ENCODE measurements at regions not wholly inside any gene's neighbourhood (a gene's known extent, or its start where the extent isn't known, plus 50 kb on each side); places are given as distances from the start of the nearest gene placed in this dataset.

- peaks cover 75% of the 10 kb centered on the region for H3K27me3 Mint-ChIP-seq
- H3K9me3 Mint-ChIP-seq = no peaks in the 10 kb centered on the region
- H3K36me3 Mint-ChIP-seq = no peaks in the 10 kb centered on the region
- no peak overlapping the region for H3K27ac Mint-ChIP-seq
- ATAC-seq = no peak
- no peaks in the 10 kb centered on the region for H3K4me1 Mint-ChIP-seq
- no peak overlapping the region for H3K4me3 Mint-ChIP-seq
Observed at GRCh38 chr14:103220982-103221641, 97.9 kb downstream of the TNFAIP2 start.

GRCh38 chr14:103221781-103222358, 98.6 kb downstream of the TNFAIP2 start:
- Mint-ChIP-seq H3K4me3 (no peak overlapping the region), H3K36me3 (no peaks in the 10 kb centered on the region), H3K4me1 (no peaks in the 10 kb centered on the region), H3K9me3 (no peaks in the 10 kb centered on the region), H3K27ac (no peak overlapping the region), H3K27me3 (peaks cover 77% of the 10 kb centered on the region)
- ATAC-seq = no peak

- no peaks in the 10 kb centered on the region for H3K9me3 Mint-ChIP-seq
- no peak overlapping the region for H3K27ac Mint-ChIP-seq
- peaks cover 87% of the 10 kb centered on the region for H3K27me3 Mint-ChIP-seq
- no peak for ATAC-seq
- no peak overlapping the region for H3K4me3 Mint-ChIP-seq
- no peaks in the 10 kb centered on the region for H3K4me1 Mint-ChIP-seq
- no peaks in the 10 kb centered on the region for H3K36me3 Mint-ChIP-seq
Observed at GRCh38 chr14:103223818-103224352, 100.6 kb downstream of the TNFAIP2 start.

DNA sequence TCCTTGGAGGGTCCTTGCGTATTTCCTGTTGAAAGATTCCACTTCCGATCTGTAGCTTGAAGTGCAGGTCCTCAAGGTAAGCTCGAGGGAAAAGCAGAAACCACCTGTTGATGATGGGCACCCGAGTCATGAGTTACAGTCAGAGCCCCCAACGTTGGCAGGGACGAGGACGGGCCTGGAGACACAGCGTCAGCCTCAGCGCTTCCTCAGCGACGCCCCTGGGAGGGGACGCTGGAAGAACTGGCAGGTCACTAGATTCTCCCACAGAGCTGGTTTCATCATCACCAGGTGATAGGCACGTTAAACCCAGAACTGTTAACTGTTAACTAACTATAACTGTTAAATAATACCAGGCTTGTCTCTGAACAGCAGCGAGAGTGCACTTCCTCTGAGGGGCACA, 101.8 kb downstream of the TNFAIP2 start:
- Mint-ChIP-seq H3K9me3 (no peaks in the 10 kb centered on the region), H3K27me3 (peaks cover 87% of the 10 kb centered on the region), H3K4me1 (no peaks in the 10 kb centered on the region), H3K27ac (no peak overlapping the region), H3K36me3 (no peaks in the 10 kb centered on the region), H3K4me3 (no peak overlapping the region)
- ATAC-seq = no peak

GRCh38 chr14:103225476-103225875, 102.2 kb downstream of the TNFAIP2 start:
- Mint-ChIP-seq H3K4me1 (no peaks in the 10 kb centered on the region), H3K36me3 (no peaks in the 10 kb centered on the region), H3K9me3 (no peaks in the 10 kb centered on the region), H3K27me3 (peaks cover 88% of the 10 kb centered on the region), H3K27ac (no peak overlapping the region), H3K4me3 (no peak overlapping the region)
- ATAC-seq = no peak

DNA sequence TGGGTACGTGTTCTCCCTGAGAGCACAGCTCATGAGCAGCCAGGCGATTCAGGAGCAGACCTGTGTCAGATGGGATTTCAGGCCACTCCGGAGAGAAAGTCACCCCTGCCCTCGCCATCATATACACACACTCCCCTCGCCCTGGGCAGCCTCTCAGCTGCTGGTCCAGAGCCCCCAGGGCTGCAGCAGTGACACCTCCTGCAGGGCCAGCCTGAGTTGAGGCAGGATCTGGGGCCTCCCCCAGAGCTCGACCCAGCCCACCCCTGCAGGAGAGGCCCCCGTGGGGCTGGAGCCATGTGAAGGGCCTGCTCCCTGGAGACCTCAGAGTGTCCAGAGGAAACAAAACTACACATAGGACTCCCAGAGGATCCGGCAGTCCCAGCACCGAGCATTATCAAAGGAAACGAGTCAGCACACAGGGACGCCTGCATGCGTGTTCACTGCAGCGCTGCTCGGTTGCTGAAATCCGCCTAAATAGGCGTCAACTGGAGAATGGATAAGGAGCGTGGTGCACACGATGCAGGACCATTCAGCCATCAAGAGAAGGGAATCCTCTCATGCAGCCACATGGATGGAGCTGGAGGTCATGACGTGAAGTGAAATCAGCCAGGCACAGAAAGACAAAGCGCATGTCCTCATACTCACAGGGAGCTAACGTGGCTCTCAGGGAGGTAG, 104.0 kb downstream of the TNFAIP2 start:
- Mint-ChIP-seq H3K36me3 (no peaks in the 10 kb centered on the region), H3K27ac (no peak overlapping the region), H3K9me3 (no peaks in the 10 kb centered on the region), H3K27me3 (peaks cover 85% of the 10 kb centered on the region), H3K4me3 (no peak overlapping the region), H3K4me1 (no peaks in the 10 kb centered on the region)
- no peak for ATAC-seq

GRCh38 chr14:103228076-103228806, 105.0 kb downstream of the TNFAIP2 start:
- Mint-ChIP-seq H3K9me3 (no peaks in the 10 kb centered on the region), H3K4me1 (no peaks in the 10 kb centered on the region), H3K27ac (no peak overlapping the region), H3K36me3 (no peaks in the 10 kb centered on the region), H3K4me3 (no peak overlapping the region), H3K27me3 (peaks cover 75% of the 10 kb centered on the region)
- no peak for ATAC-seq

DNA sequence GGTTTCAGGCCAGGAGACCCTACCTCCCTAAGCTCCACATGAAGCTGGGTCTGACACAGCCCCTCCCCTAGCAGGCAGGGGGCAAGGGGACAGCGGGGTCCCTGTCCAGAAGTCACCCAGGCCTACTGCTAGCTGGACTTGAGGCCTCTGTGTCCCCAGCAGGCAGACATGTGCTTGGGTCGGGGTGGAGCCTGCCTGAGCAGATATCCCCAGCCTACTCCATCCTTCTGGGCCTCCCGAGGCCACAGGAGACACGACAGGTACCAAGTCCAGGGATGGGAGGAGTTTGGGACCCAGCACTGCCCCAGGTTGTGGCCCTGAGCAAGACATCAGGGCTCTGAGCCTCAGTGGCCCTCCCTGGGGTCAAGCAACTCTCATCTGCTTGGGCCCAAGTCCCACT, 105.2 kb upstream of the EIF5 start:
- Mint-ChIP-seq H3K27me3 (peaks cover 75% of the 10 kb centered on the region), H3K36me3 (no peaks in the 10 kb centered on the region), H3K9me3 (no peaks in the 10 kb centered on the region), H3K27ac (no peak overlapping the region), H3K4me1 (no peaks in the 10 kb centered on the region), H3K4me3 (no peak overlapping the region)
- no peak for ATAC-seq

- H3K27me3 Mint-ChIP-seq = peaks cover 71% of the 10 kb centered on the region
- no peaks in the 10 kb centered on the region for H3K9me3 Mint-ChIP-seq
Observed at GRCh38 chr14:103230021-103230420, 104.0 kb upstream of the EIF5 start.

GRCh38 chr14:103230658-103231334, 103.2 kb upstream of the EIF5 start:
- Mint-ChIP-seq H3K4me1 (no peaks in the 10 kb centered on the region), H3K4me3 (no peak overlapping the region), H3K27me3 (peaks cover 76% of the 10 kb centered on the region), H3K9me3 (no peaks in the 10 kb centered on the region), H3K36me3 (no peaks in the 10 kb centered on the region), H3K27ac (no peak overlapping the region)
- ATAC-seq = no peak

More at GRCh38 chr14:103230021-103230420, 104.0 kb upstream of the EIF5 start:
- no peak overlapping the region for H3K4me3 Mint-ChIP-seq
- H3K27ac Mint-ChIP-seq = no peak overlapping the region
- no peaks in the 10 kb centered on the region for H3K36me3 Mint-ChIP-seq
- ATAC-seq = no peak
- no peaks in the 10 kb centered on the region for H3K4me1 Mint-ChIP-seq

GRCh38 chr14:103231376-103232019, 102.5 kb upstream of the EIF5 start:
- Mint-ChIP-seq H3K36me3 (no peaks in the 10 kb centered on the region), H3K4me1 (no peaks in the 10 kb centered on the region), H3K9me3 (peaks cover 4% of the 10 kb centered on the region), H3K27me3 (peaks cover 76% of the 10 kb centered on the region), H3K4me3 (no peak overlapping the region), H3K27ac (no peak overlapping the region)
- ATAC-seq = no peak

GRCh38 chr14:103232031-103232808, 101.8 kb upstream of the EIF5 start:
- Mint-ChIP-seq H3K4me1 (no peaks in the 10 kb centered on the region), H3K27me3 (peaks cover 69% of the 10 kb centered on the region)
- no peak for ATAC-seq

DNA sequence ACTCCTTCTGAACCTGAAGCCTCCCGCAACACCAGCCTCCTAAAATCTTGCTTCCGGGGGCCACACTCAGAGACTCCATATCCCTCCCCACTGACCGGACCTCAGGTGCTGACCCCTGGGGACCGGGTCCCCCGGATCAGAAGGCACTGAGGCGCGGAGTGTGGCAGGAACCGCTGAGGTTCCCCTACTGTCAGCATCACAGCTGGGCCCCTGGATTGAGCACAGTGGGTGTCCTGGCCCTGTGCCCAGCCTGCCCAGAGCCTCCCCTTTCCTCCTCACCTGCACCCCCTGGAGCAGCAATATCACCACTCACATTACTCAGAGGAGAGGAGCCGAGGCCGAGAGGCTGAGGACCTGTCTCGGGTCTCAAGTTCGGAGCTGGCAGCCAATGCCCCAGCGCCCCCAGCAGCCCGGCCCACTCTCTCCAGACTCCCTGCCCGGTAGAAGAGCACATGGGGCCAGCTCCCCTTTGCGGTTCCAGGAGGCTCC, 101.2 kb upstream of the EIF5 start:
- peaks cover 62% of the 10 kb centered on the region for H3K27me3 Mint-ChIP-seq

More at GRCh38 chr14:103232031-103232808, 101.8 kb upstream of the EIF5 start:
- no peaks in the 10 kb centered on the region for H3K36me3 Mint-ChIP-seq
- H3K27ac Mint-ChIP-seq = no peak overlapping the region
- H3K4me3 Mint-ChIP-seq = no peak overlapping the region
- H3K9me3 Mint-ChIP-seq = peaks cover 5% of the 10 kb centered on the region

GRCh38 chr14:103233328-103233727, 100.7 kb upstream of the EIF5 start:
- no peaks in the 10 kb centered on the region for H3K36me3 Mint-ChIP-seq
- H3K4me1 Mint-ChIP-seq = no peaks in the 10 kb centered on the region
- peaks cover 58% of the 10 kb centered on the region for H3K27me3 Mint-ChIP-seq
- no peak overlapping the region for H3K27ac Mint-ChIP-seq
- ATAC-seq = no peak
- H3K9me3 Mint-ChIP-seq = peaks cover 9% of the 10 kb centered on the region
- no peak overlapping the region for H3K4me3 Mint-ChIP-seq

More for the DNA sequence above, 101.2 kb upstream of the EIF5 start:
- no peaks in the 10 kb centered on the region for H3K36me3 Mint-ChIP-seq
- no peak overlapping the region for H3K27ac Mint-ChIP-seq
- no peaks in the 10 kb centered on the region for H3K4me1 Mint-ChIP-seq
- peaks cover 7% of the 10 kb centered on the region for H3K9me3 Mint-ChIP-seq
- no peak overlapping the region for H3K4me3 Mint-ChIP-seq
- ATAC-seq = peak; percentile 35
